ENCODE measurements at regions not wholly inside any gene's neighbourhood (a gene's known extent, or its start where the extent isn't known, plus 50 kb on each side); places are given as distances from the start of the nearest gene placed in this dataset.

DNA sequence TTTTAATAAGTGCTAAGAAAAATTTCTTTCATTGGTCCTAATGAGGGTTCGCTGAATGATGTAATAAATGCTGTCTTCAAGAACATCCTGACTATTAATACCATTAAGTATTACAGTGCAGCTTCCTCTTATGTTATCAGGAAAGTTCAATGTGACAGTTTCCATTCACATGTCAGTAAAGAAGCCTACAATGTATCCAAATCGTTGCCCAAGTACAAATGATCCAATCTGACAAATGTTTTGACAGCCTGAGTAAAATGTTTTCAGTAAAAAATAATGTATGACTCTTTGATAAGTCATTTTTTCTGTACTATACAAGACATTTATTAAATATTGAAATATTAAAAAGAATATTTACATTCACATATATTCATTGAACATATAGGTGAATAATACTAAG is 496.1 kb upstream of the MANEA start (continued):
- no peak for TF ChIP-seq ZNF423 (CRISPR knock-in tag; IDR thresholded peaks at IDR 0.05)
- TF ChIP-seq, protein P1, sequence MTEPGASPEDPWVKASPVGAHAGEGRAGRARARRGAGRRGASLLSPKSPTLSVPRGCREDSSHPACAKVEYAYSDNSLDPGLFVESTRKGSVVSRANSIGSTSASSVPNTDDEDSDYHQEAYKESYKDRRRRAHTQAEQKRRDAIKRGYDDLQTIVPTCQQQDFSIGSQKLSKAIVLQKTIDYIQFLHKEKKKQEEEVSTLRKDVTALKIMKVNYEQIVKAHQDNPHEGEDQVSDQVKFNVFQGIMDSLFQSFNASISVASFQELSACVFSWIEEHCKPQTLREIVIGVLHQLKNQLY (CRISPR knock-in tag; IDR thresholded peaks at IDR 0.05), result no peak

- H3K36me3 Mint-ChIP-seq, result no peaks in the 10 kb centered on the region
- DNase-seq (ENCODE audit: low spot score) (no peak), ATAC-seq (no peak)
- no peaks in the 10 kb centered on the region for H3K27me3 Mint-ChIP-seq (ENCODE audit: low read depth)
- ChIA-PET CTCF (no interaction called here), POLR2A (no interaction called here)
- H3K4me1 Mint-ChIP-seq, result no peaks in the 10 kb centered on the region
- H3K27ac Mint-ChIP-seq, result no peak overlapping the region
- TF ChIP-seq ZBTB21 (CRISPR knock-in tag; IDR thresholded peaks at IDR 0.05; ENCODE audit: borderline replicate concordance), result no peak
- no peak for TF ChIP-seq ZNF317 (CRISPR knock-in tag; IDR thresholded peaks at IDR 0.05; ENCODE audit: borderline replicate concordance, low read depth)
- no peak for TF ChIP-seq PRDM15 (CRISPR knock-in tag; IDR thresholded peaks at IDR 0.05)
- no peak for TF ChIP-seq EMX1 (CRISPR knock-in tag; IDR thresholded peaks at IDR 0.05)
- TF ChIP-seq, protein P2, sequence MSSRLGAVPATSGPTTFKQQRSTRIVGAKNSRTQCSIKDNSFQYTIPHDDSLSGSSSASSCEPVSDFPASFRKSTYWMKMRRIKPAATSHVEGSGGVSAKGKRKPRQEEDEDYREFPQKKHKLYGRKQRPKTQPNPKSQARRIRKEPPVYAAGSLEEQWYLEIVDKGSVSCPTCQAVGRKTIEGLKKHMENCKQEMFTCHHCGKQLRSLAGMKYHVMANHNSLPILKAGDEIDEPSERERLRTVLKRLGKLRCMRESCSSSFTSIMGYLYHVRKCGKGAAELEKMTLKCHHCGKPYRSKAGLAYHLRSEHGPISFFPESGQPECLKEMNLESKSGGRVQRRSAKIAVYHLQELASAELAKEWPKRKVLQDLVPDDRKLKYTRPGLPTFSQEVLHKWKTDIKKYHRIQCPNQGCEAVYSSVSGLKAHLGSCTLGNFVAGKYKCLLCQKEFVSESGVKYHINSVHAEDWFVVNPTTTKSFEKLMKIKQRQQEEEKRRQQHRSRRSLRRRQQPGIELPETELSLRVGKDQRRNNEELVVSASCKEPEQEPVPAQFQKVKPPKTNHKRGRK (CRISPR knock-in tag; IDR thresholded peaks at IDR 0.05; ENCODE audit: borderline replicate concordance), result no peak
- no peak for TF ChIP-seq MYBL2 (CRISPR knock-in tag; IDR thresholded peaks at IDR 0.05)
- no peak for TF ChIP-seq TP53 (CRISPR knock-in tag; IDR thresholded peaks at IDR 0.05)
- TF ChIP-seq NFATC4 (CRISPR knock-in tag; IDR thresholded peaks at IDR 0.05), result no peak
- TF ChIP-seq USF1 (CRISPR knock-in tag; IDR thresholded peaks at IDR 0.05), result no peak
- TF ChIP-seq ATF1 (CRISPR knock-in tag; IDR thresholded peaks at IDR 0.05), result no peak
- TF ChIP-seq TEAD4 (CRISPR knock-in tag; IDR thresholded peaks at IDR 0.05), result no peak
- no peak for TF ChIP-seq MXD4 (CRISPR knock-in tag; IDR thresholded peaks at IDR 0.05; ENCODE audit: borderline replicate concordance)
- TF ChIP-seq, protein P3, sequence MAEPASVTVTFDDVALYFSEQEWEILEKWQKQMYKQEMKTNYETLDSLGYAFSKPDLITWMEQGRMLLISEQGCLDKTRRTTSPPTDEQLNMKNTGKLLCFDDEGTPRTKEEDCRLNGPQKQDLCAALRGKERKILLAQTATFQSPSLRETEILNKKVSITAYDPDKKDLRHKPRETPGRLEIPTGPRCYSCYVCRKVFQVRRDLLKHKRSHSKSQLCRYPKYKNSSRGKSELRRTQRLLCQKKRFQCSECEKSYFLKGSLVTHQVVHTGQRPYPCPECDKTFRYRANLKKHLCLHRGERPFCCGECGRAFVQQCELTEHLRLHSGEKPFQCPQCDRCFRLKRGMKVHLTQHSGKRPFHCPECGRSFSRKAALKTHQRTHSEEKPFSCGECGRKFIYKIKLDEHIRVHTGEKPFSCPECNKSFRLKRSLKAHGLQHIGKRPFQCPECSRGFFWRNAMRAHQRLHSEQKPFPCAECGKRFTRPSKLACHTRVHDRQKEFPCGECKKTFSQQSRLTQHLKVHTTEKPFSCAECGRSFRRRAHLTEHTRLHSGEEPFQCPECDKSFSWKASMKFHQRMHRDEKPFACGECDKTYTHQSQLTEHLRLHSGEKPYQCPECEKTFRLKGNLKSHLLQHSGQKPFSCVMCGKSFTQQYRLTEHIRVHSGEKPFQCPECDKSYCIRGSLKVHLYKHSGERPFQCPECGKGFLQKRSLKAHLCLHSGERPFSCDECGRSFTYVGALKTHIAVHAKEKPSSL (CRISPR knock-in tag; conservative IDR thresholded peaks at IDR 0.05), result no peak
- no peak for TF ChIP-seq ARID4B (CRISPR knock-in tag; IDR thresholded peaks at IDR 0.05; ENCODE audit: borderline replicate concordance)
- no peaks in the 10 kb centered on the region for H3K9me3 Mint-ChIP-seq
- H3K4me3 Mint-ChIP-seq, result no peak overlapping the region
Measured at GRCh38 chr6:95081949-95082348, 495.4 kb upstream of the MANEA start.

Data from WTC11 (cell line).